ENCODE measurements at regions not wholly inside any gene's neighbourhood (a gene's known extent, or its start where the extent isn't known, plus 50 kb on each side); places are given as distances from the start of the nearest gene placed in this dataset.

DNA sequence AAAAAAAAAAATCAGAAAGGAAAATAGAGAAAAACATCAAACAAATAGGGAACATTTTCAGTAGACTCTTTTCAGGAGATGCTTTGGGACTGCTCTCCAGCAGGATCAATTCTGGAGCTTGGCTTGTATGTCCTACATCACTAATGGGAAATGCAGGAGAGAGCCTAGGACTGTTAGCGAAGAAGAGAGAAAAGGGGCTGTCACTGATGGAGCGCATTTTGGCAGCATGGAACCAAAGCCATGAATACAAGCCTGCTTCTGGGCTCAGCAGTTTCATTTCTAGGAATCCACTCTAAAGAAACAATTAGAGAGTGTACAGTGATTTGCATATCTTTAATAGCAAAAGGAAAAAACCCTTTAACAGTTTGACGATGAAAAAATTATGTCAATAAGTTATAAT, 203.9 kb downstream of the NUFIP1 start:
- H3K27ac ChIP-seq (ENCODE audit: low read length) = no peak overlapping the region
- no peak overlapping the region for H3K4me3 ChIP-seq (ENCODE audit: low read depth in 1 of 2, low read length in 2 of 2)
- DNase-seq (no peak), ATAC-seq (ENCODE audit: insufficient read depth, low read depth) (no peak)
- H3K4me1 ChIP-seq (ENCODE audit: insufficient read depth, low read length) = no peaks in the 10 kb centered on the region
- H3K9me3 ChIP-seq (ENCODE audit: insufficient read depth, low read length, severe bottlenecking) = no peaks in the 10 kb centered on the region
- no peaks in the 10 kb centered on the region for H3K27me3 ChIP-seq (ENCODE audit: insufficient read depth, low read length, poor library complexity)
- H3K9ac ChIP-seq (ENCODE audit: low read depth, low read length) = no peak overlapping the region
- H3K4me2 ChIP-seq (ENCODE audit: insufficient read depth, low read length) = no peak overlapping the region
- H3K36me3 ChIP-seq (ENCODE audit: insufficient read depth, low read length) = no peaks in the 10 kb centered on the region
- no peak overlapping the region for H2AFZ ChIP-seq (ENCODE audit: low read depth, low read length)
- no peaks in the 10 kb centered on the region for H3K79me2 ChIP-seq (ENCODE audit: insufficient read depth, low read length)
- H4K20me1 ChIP-seq (ENCODE audit: insufficient read depth, low read length) = no peaks in the 10 kb centered on the region
- TF ChIP-seq, protein P1, sequence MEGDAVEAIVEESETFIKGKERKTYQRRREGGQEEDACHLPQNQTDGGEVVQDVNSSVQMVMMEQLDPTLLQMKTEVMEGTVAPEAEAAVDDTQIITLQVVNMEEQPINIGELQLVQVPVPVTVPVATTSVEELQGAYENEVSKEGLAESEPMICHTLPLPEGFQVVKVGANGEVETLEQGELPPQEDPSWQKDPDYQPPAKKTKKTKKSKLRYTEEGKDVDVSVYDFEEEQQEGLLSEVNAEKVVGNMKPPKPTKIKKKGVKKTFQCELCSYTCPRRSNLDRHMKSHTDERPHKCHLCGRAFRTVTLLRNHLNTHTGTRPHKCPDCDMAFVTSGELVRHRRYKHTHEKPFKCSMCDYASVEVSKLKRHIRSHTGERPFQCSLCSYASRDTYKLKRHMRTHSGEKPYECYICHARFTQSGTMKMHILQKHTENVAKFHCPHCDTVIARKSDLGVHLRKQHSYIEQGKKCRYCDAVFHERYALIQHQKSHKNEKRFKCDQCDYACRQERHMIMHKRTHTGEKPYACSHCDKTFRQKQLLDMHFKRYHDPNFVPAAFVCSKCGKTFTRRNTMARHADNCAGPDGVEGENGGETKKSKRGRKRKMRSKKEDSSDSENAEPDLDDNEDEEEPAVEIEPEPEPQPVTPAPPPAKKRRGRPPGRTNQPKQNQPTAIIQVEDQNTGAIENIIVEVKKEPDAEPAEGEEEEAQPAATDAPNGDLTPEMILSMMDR (IDR thresholded peaks at IDR 0.05; ENCODE audit: borderline replicate concordance, extremely low read depth, low read length, poor library complexity, severe bottlenecking) = no peak
- TF ChIP-seq EZH2 (IDR thresholded peaks at IDR 0.05; ENCODE audit: borderline replicate concordance, low read depth, low read length, severe bottlenecking) = no peak

DNA sequence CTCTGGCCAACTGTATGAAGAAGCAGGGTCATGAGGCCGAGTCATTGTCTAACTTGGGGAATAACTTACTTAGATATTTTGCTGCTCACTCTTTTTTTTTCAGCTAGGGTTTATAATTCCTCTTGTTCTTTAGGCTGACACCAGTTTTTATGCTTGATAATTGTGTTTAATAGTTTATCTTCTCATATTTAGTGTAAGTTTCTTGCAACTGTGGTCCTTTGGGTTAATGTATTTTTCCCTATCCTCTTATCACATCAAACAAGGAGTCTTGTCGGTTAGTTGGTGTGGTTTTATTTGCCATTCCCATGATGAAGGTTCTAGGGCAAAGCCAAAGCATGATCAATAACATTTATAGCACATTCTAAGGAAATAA, 204.6 kb downstream of the NUFIP1 start:
- Histone ChIP-seq H3K27me3 (ENCODE audit: insufficient read depth, low read length, poor library complexity) (no peaks in the 10 kb centered on the region), H3K4me2 (ENCODE audit: insufficient read depth, low read length) (no peak overlapping the region), H4K20me1 (ENCODE audit: insufficient read depth, low read length) (no peaks in the 10 kb centered on the region), H3K79me2 (ENCODE audit: insufficient read depth, low read length) (no peaks in the 10 kb centered on the region), H3K9ac (ENCODE audit: low read depth, low read length) (no peak overlapping the region), H3K4me1 (ENCODE audit: insufficient read depth, low read length) (no peaks in the 10 kb centered on the region), H3K27ac (ENCODE audit: low read length) (no peak overlapping the region), H2AFZ (ENCODE audit: low read depth, low read length) (no peak overlapping the region), H3K4me3 (ENCODE audit: low read depth in 1 of 2, low read length in 2 of 2) (no peak overlapping the region), H3K9me3 (ENCODE audit: insufficient read depth, low read length, severe bottlenecking) (no peaks in the 10 kb centered on the region), H3K36me3 (ENCODE audit: insufficient read depth, low read length) (no peaks in the 10 kb centered on the region)
- no peak for ATAC-seq (ENCODE audit: insufficient read depth, low read depth)
- no peak for TF ChIP-seq EZH2 (IDR thresholded peaks at IDR 0.05; ENCODE audit: borderline replicate concordance, low read depth, low read length, severe bottlenecking)
- TF ChIP-seq, protein P1 (IDR thresholded peaks at IDR 0.05; ENCODE audit: borderline replicate concordance, extremely low read depth, low read length, poor library complexity, severe bottlenecking) = no peak
- no peak for DNase-seq

DNA sequence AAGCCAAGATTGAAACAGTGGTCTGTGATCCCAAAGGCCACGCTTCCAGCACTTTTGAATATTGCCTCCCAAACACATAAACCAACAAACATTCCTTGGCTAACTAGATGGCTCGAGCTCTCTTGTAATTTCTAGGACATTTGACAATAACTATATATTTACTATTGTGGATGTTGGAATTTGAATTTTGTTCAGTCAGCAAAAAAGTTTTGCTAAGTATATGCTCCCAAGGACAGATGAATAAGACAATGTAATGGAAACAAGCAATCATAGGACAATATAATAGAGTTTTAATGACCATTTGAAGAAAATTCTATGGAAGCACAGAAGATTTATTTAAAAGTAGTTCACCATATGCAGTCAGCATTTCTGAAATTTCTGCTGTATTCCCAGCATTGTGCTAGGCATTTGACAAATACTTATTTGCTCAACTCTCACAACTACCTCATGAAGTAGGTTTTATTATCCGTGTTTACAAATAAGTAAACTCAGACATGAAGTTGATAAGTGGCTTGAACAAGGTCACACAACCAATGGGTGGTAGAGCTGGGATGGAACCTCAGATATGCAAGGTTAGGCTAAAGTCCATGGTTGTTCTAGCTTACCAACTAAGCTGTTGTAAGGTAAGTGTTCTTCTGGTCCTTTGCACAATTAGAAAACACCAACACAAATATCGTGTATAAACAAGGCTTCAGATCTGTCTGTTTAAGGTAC, 205.1 kb downstream of the NUFIP1 start:
- DNase-seq (no peak), ATAC-seq (ENCODE audit: insufficient read depth, low read depth) (no peak)
- TF ChIP-seq EZH2 (IDR thresholded peaks at IDR 0.05; ENCODE audit: borderline replicate concordance, low read depth, low read length, severe bottlenecking) = no peak
- TF ChIP-seq, protein P1 (IDR thresholded peaks at IDR 0.05; ENCODE audit: borderline replicate concordance, extremely low read depth, low read length, poor library complexity, severe bottlenecking) = no peak
- no peak overlapping the region for H2AFZ ChIP-seq (ENCODE audit: low read depth, low read length)
- H3K27me3 ChIP-seq (ENCODE audit: insufficient read depth, low read length, poor library complexity) = no peaks in the 10 kb centered on the region
- H3K4me3 ChIP-seq (ENCODE audit: low read depth in 1 of 2, low read length in 2 of 2) = no peak overlapping the region
- H3K79me2 ChIP-seq (ENCODE audit: insufficient read depth, low read length) = no peaks in the 10 kb centered on the region
- no peaks in the 10 kb centered on the region for H3K9me3 ChIP-seq (ENCODE audit: insufficient read depth, low read length, severe bottlenecking)
- H4K20me1 ChIP-seq (ENCODE audit: insufficient read depth, low read length) = no peaks in the 10 kb centered on the region
- no peak overlapping the region for H3K4me2 ChIP-seq (ENCODE audit: insufficient read depth, low read length)
- H3K9ac ChIP-seq (ENCODE audit: low read depth, low read length) = no peak overlapping the region
- no peak overlapping the region for H3K27ac ChIP-seq (ENCODE audit: low read length)
- no peaks in the 10 kb centered on the region for H3K36me3 ChIP-seq (ENCODE audit: insufficient read depth, low read length)
- no peaks in the 10 kb centered on the region for H3K4me1 ChIP-seq (ENCODE audit: insufficient read depth, low read length)
